Liver (tissue), 8 donors: ENCODE measurements at regions not wholly inside any gene's neighbourhood (a gene's known extent, or its start where the extent isn't known, plus 50 kb on each side); places are given as distances from the start of the nearest gene placed in this dataset.
"Not testable (repeated sequence)": the region's sequence is repeated elsewhere in the genome, so short reads cannot be mapped to it uniquely, and the experiment has no call there.

ENCODE experiments used
- DNase-seq: peaks from one replicate; pipeline ENCODE4 v3.0.0-alpha.2; 2017; ENCODE audit warnings: low spot score
- H3K27ac ChIP-seq, 2 donors: one replicate each; pipeline ENCODE4 v1.7.0; 2013; ENCODE audit warnings: inconsistent platforms in 2 of 2, low read length in 2 of 2, control low read depth in 1 of 2, low read depth in 1 of 2, mild to moderate bottlenecking in 1 of 2
- H3K27me3 ChIP-seq, 4 donors: one replicate each; pipeline versions ENCODE4 v1.6.1 to v1.7.0; 2013; ENCODE audit warnings: low read length in 3 of 4, inconsistent platforms in 1 of 4, mild to moderate bottlenecking in 1 of 4, moderate library complexity in 1 of 4; ENCODE audit not compliant: control insufficient read depth in 4 of 4, insufficient read depth in 4 of 4
- H3K36me3 ChIP-seq, 4 donors: one replicate each; pipeline versions ENCODE4 v1.6.1 to v1.7.0; 2013; ENCODE audit warnings: low read length in 3 of 4, mild to moderate bottlenecking in 3 of 4, low read depth in 1 of 4, moderate library complexity in 1 of 4; ENCODE audit not compliant: control insufficient read depth in 4 of 4, insufficient read depth in 3 of 4
- H3K4me1 ChIP-seq, 4 donors: one replicate each; pipeline versions ENCODE4 v1.6.1 to v1.7.0; 2013; ENCODE audit warnings: low read length in 3 of 4, mild to moderate bottlenecking in 3 of 4, moderate library complexity in 1 of 4; ENCODE audit not compliant: control insufficient read depth in 4 of 4, insufficient read depth in 4 of 4
- H3K4me3 ChIP-seq, 3 donors: one replicate each; pipeline versions ENCODE4 v1.6.1 to v1.7.0; 2013; ENCODE audit warnings: low read length in 3 of 3, control low read depth in 1 of 3, low read depth in 1 of 3, mild to moderate bottlenecking in 1 of 3
- H3K9ac ChIP-seq, 2 donors: one replicate each; pipeline ENCODE4 v1.7.0; 2013; ENCODE audit warnings: low read length in 2 of 2, mild to moderate bottlenecking in 2 of 2, moderate library complexity in 2 of 2, control low read depth in 1 of 2, low read depth in 1 of 2
- H3K9me3 ChIP-seq, 4 donors: one replicate each; pipeline versions ENCODE4 v1.6.1 to v1.7.0; 2013; ENCODE audit warnings: low read length in 3 of 4; ENCODE audit not compliant: control insufficient read depth in 4 of 4
- ATF3 ChIP-seq: IDR thresholded peaks from 2 replicates; pipeline ENCODE4 v1.6.1; 2016; ENCODE audit warnings: antibody characterized with exemption
- CTCF ChIP-seq: fragments of 150-350 bp; IDR thresholded peaks from 2 replicates; pipeline ENCODE4 v1.5.1; 2017; ENCODE audit warnings: improper control_type of control experiment, low read depth, low read length; ENCODE audit not compliant: missing input control
- EGR1 ChIP-seq, 2 donors: IDR thresholded peaks; 2 replicates each; pipeline ENCODE4 v1.6.1; 2016 to 2018; ENCODE audit warnings: antibody characterized with exemption in 2 of 2, low read depth in 2 of 2
- FOXA2 ChIP-seq: IDR thresholded peaks from 2 replicates; pipeline ENCODE4 v1.6.1; 2016; ENCODE audit warnings: antibody characterized with exemption
- GABPA ChIP-seq, 2 donors: IDR thresholded peaks in 1 of 2; conservative IDR thresholded peaks in 1 of 2; 2 replicates each; pipeline ENCODE4 v1.6.1; 2016; ENCODE audit warnings: antibody characterized with exemption in 2 of 2, mild to moderate bottlenecking in 1 of 2, moderate library complexity in 1 of 2
- HNF4A ChIP-seq, 2 donors: conservative IDR thresholded peaks; 2 replicates each; pipeline ENCODE4 v1.6.1; 2016; ENCODE audit warnings: antibody characterized with exemption in 2 of 2, mild to moderate bottlenecking in 2 of 2
- JUND ChIP-seq, 2 donors: IDR thresholded peaks; 2 replicates each; pipeline ENCODE4 v1.6.1; 2016; ENCODE audit warnings: antibody characterized with exemption in 2 of 2
- NR2F2 ChIP-seq: IDR thresholded peaks from 2 replicates; pipeline ENCODE4 v1.6.1; 2016; ENCODE audit warnings: antibody characterized with exemption
- RAD21 ChIP-seq, 2 donors: IDR thresholded peaks; 2 replicates each; pipeline ENCODE4 v1.6.1; 2016; ENCODE audit warnings: antibody characterized with exemption in 2 of 2, mild to moderate bottlenecking in 2 of 2
- REST ChIP-seq: IDR thresholded peaks from 2 replicates; pipeline ENCODE4 v1.6.1; 2016; ENCODE audit warnings: antibody characterized with exemption, mild to moderate bottlenecking
- RXRA ChIP-seq, 2 donors: IDR thresholded peaks; 2 replicates each; pipeline ENCODE4 v1.6.1; 2017 to 2018; ENCODE audit warnings: antibody characterized with exemption in 2 of 2, mild to moderate bottlenecking in 1 of 2
- TAF1 ChIP-seq: conservative IDR thresholded peaks from 2 replicates; pipeline ENCODE4 v1.6.1; 2016; ENCODE audit warnings: antibody characterized with exemption, mild to moderate bottlenecking
- YY1 ChIP-seq: IDR thresholded peaks from 2 replicates; pipeline ENCODE4 v1.6.1; 2016; ENCODE audit warnings: antibody characterized with exemption, mild to moderate bottlenecking
- ZBTB33 ChIP-seq: IDR thresholded peaks from 2 replicates; pipeline ENCODE4 v1.6.1; 2016; ENCODE audit warnings: antibody characterized with exemption
- WGBS: extraction: QIAGEN DNeasy Blood & Tissue Kit; methylation state at CpG from one replicate; pipeline ENCODE4 v1.1.7; 2013; 5-methylcytosine and 5-hydroxymethylcytosine counted together
- donor health status: healthy.
- donor health status: healthy.
- donor health status: healthy.
- donor health status: healthy.
- donor health status: healthy.

- H3K36me3 ChIP-seq, result no peaks in the 10 kb centered on the region
- no peak overlapping the region for H3K27ac ChIP-seq
- TF ChIP-seq TAF1, result no peak
- no peak for TF ChIP-seq NR2F2
- TF ChIP-seq FOXA2, result no peak
- TF ChIP-seq JUND (IDR thresholded peaks at IDR 0.05), result no peak
- no peak overlapping the region for H3K4me3 ChIP-seq
- no peak for DNase-seq
- WGBS, result 85% methylated on average over 11 of the region's 11 CpGs
- no peaks in the 10 kb centered on the region for H3K4me1 ChIP-seq
- H3K9ac ChIP-seq, result no peak overlapping the region
- peaks cover 0 to 1% (median 0%) of the 10 kb centered on the region in 4 donors for H3K27me3 ChIP-seq
- H3K9me3 ChIP-seq, result no peaks in the 10 kb centered on the region
These were observed 93.9 kb downstream of the OLFM1 start for GRCh38 chr9:135181336-135181735.

- not testable (repeated sequence) for H3K4me3 ChIP-seq, DNase-seq, H3K9ac ChIP-seq, H3K9me3 ChIP-seq, H3K27ac ChIP-seq, H3K27me3 ChIP-seq, H3K36me3 ChIP-seq, H3K4me1 ChIP-seq
- WGBS, result 88% methylated on average over 10 of the region's 10 CpGs
These were observed 94.4 kb downstream of the OLFM1 start for GRCh38 chr9:135181841-135182240.

- WGBS, result 81% methylated on average over 7 of the region's 7 CpGs
- Histone ChIP-seq H3K9me3 (no peaks in the 10 kb centered on the region), H3K4me3 (no peak overlapping the region), H3K9ac (no peak overlapping the region), H3K27ac (no peak overlapping the region), H3K36me3 (no peaks in the 10 kb centered on the region), H3K4me1 (no peaks in the 10 kb centered on the region), H3K27me3 (peaks cover 0 to 3% (median 0%) of the 10 kb centered on the region in 4 donors)
- no peak for DNase-seq
- no peak for TF ChIP-seq NR2F2
- TF ChIP-seq FOXA2, result no peak
These were observed 95.6 kb downstream of the OLFM1 start for GRCh38 chr9:135183069-135183468.

- H3K4me1 ChIP-seq, result no peaks in the 10 kb centered on the region
- no peak overlapping the region for H3K9ac ChIP-seq
- no peaks in the 10 kb centered on the region for H3K9me3 ChIP-seq
- peaks cover 0 to 3% (median 0%) of the 10 kb centered on the region in 4 donors for H3K27me3 ChIP-seq
- TF ChIP-seq CTCF (no peak), EGR1 (IDR thresholded peaks at IDR 0.05; ENCODE audit: low read depth in 2 of 2) (no peak), ATF3 (no peak), YY1 (no peak), REST (no peak), GABPA (IDR thresholded peaks at IDR 0.05 in 1 of 2, conservative IDR thresholded peaks at IDR 0.05 in 1 of 2) (no peak), RXRA (IDR thresholded peaks at IDR 0.05) (no peak), HNF4A (conservative IDR thresholded peaks at IDR 0.05) (no peak), RAD21 (IDR thresholded peaks at IDR 0.05) (no peak), ZBTB33 (no peak)
- no peak overlapping the region for H3K27ac ChIP-seq
- WGBS, result 56% methylated on average over 12 of the region's 12 CpGs
- no peak for DNase-seq
- no peak overlapping the region for H3K4me3 ChIP-seq
- H3K36me3 ChIP-seq, result no peaks in the 10 kb centered on the region
These were observed 96.2 kb downstream of the OLFM1 start for GRCh38 chr9:135183528-135184180.
